HT1080 (cell line): ENCODE measurements at regions not wholly inside any gene's neighbourhood (a gene's known extent, or its start where the extent isn't known, plus 50 kb on each side); places are given as distances from the start of the nearest gene placed in this dataset.
"Not testable (repeated sequence)": the region's sequence is repeated elsewhere in the genome, so short reads cannot be mapped to it uniquely, and the experiment has no call there.

Experiments used
- DNase-seq: peaks from one replicate; pipeline ENCODE4 v3.0.0-alpha.2; 2015; ENCODE audit warnings: low read depth

- DNase-seq, result no peak
These were observed 120.2 kb downstream of the QRSL1 start for GRCh38 chr6:106749609-106750008.

- no peak for DNase-seq
These were observed 119.3 kb downstream of the QRSL1 start for GRCh38 chr6:106748547-106749207.

GRCh38 chr6:106747139-106747538, 117.8 kb downstream of the QRSL1 start:
- no peak for DNase-seq

GRCh38 chr6:106746652-106747051, 117.3 kb downstream of the QRSL1 start:
- peak; percentile 94 for DNase-seq

GRCh38 chr6:106745824-106746582, 116.6 kb downstream of the QRSL1 start:
- peak; percentile 66 for DNase-seq

- no peak for DNase-seq
These were observed 115.9 kb downstream of the QRSL1 start for GRCh38 chr6:106745197-106745770.

GRCh38 chr6:106744781-106745180, 115.4 kb downstream of the QRSL1 start:
- DNase-seq, result no peak

- DNase-seq, result not testable (repeated sequence)
These were observed 114.7 kb downstream of the QRSL1 start for GRCh38 chr6:106744029-106744428.

GRCh38 chr6:106743612-106744011, 114.2 kb downstream of the QRSL1 start:
- no peak for DNase-seq

- no peak for DNase-seq
These were observed 110.9 kb downstream of the QRSL1 start for GRCh38 chr6:106740287-106740686.

- peak; percentile 61 for DNase-seq
These were observed 110.0 kb downstream of the QRSL1 start for GRCh38 chr6:106739387-106739786.

GRCh38 chr6:106736502-106736901, 107.1 kb downstream of the QRSL1 start:
- no peak for DNase-seq

- DNase-seq, result peak; percentile 6
These were observed 106.5 kb downstream of the QRSL1 start for GRCh38 chr6:106735828-106736227.

- no peak for DNase-seq
These were observed 105.8 kb downstream of the QRSL1 start for GRCh38 chr6:106735136-106735633.

GRCh38 chr6:106733386-106733785, 104.0 kb downstream of the QRSL1 start:
- no peak for DNase-seq

GRCh38 chr6:106732376-106732940, 103.1 kb downstream of the QRSL1 start:
- DNase-seq, result no peak

GRCh38 chr6:106731843-106732160, 102.4 kb downstream of the QRSL1 start:
- DNase-seq, result no peak

GRCh38 chr6:106731144-106731842, 101.9 kb downstream of the QRSL1 start:
- DNase-seq, result no peak

GRCh38 chr6:106730718-106731117, 101.3 kb downstream of the QRSL1 start:
- no peak for DNase-seq

GRCh38 chr6:106730264-106730663, 100.9 kb downstream of the QRSL1 start:
- no peak for DNase-seq

- DNase-seq, result no peak
These were observed 100.5 kb downstream of the QRSL1 start for GRCh38 chr6:106729841-106730240.
